AG10803 (cell line): ENCODE measurements at regions not wholly inside any gene's neighbourhood (a gene's known extent, or its start where the extent isn't known, plus 50 kb on each side); places are given as distances from the start of the nearest gene placed in this dataset.
"Not testable (repeated sequence)": the region's sequence is repeated elsewhere in the genome, so short reads cannot be mapped to it uniquely, and the experiment has no call there.

Source experiments
- DNase-seq: peaks from one replicate; pipeline ENCODE4 v3.0.0; 2010; ENCODE audit warnings: low read depth
- H3K4me3 ChIP-seq: 2 replicates; pipeline ENCODE4 v1.5.1; 2011; ENCODE audit warnings: mild to moderate bottlenecking, low read length, control low read depth
- CTCF ChIP-seq: conservative IDR thresholded peaks from 2 replicates; pipeline ENCODE4 v1.5.1; 2011; ENCODE audit warnings: mild to moderate bottlenecking, low read length, control low read depth, inconsistent platforms

GRCh38 chr5:89324990-89325389, 442.0 kb upstream of the MEF2C start:
- DNase-seq = no peak
- no peak for TF ChIP-seq CTCF
- H3K4me3 ChIP-seq = no peak overlapping the region

- DNase-seq = no peak
- no peak overlapping the region for H3K4me3 ChIP-seq
Measured at GRCh38 chr5:89320421-89321277, 437.7 kb upstream of the MEF2C start.

GRCh38 chr5:89317838-89318237, 434.9 kb upstream of the MEF2C start:
- H3K4me3 ChIP-seq, DNase-seq: not testable (repeated sequence)

More at GRCh38 chr5:89320421-89321277, 437.7 kb upstream of the MEF2C start:
- TF ChIP-seq CTCF = no peak

- TF ChIP-seq CTCF = no peak
- H3K4me3 ChIP-seq = no peak overlapping the region
- DNase-seq = peak; percentile 83
Measured at GRCh38 chr5:89315286-89316100, 432.5 kb upstream of the MEF2C start.

- no peak overlapping the region for H3K4me3 ChIP-seq
- no peak for TF ChIP-seq CTCF
- DNase-seq = peak; percentile 82
Measured at GRCh38 chr5:89313804-89314588, 431.0 kb upstream of the MEF2C start.

GRCh38 chr5:89313044-89313443, 430.1 kb upstream of the MEF2C start:
- H3K4me3 ChIP-seq = no peak overlapping the region
- TF ChIP-seq CTCF = no peak
- peak; percentile 82 for DNase-seq

GRCh38 chr5:89309268-89309667, 426.3 kb upstream of the MEF2C start:
- H3K4me3 ChIP-seq = no peak overlapping the region
- no peak for DNase-seq
- TF ChIP-seq CTCF = no peak
